GM12892 (cell line): ENCODE measurements at regions not wholly inside any gene's neighbourhood (a gene's known extent, or its start where the extent isn't known, plus 50 kb on each side); places are given as distances from the start of the nearest gene placed in this dataset.

Experiments used
- POLR2A ChIP-seq: IDR thresholded peaks from 2 replicates; pipeline ENCODE4 v1.6.1; 2011; ENCODE audit warnings: low read depth, low read length, control low read depth
- TAF1 ChIP-seq: IDR thresholded peaks from 2 replicates; pipeline ENCODE4 v1.6.1; 2011; ENCODE audit warnings: low read depth, mild to moderate bottlenecking, control low read depth, low read length, borderline replicate concordance

DNA sequence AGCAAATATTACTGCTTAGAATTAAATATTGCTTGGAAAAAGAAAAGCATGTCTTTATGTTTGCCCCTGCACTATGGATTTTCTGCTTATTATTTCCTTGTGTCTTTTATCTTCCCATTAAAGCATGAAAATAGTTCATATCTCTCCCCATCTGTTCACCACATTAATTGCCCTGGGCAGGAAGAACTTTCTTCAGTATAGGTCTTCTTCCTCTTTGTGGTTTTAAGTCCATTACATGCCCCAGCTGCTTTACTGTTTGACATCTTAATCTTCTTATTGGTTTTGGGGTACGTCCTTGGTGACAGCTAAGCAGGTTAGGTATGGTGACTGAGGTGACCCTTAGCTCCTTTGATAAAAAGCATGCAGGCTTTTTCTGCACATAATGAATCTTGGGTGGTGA lies 157.3 kb downstream of the AASDH start:
- TF ChIP-seq TAF1, result no peak
- TF ChIP-seq POLR2A, result no peak
